Activated CD8-positive, alpha-beta memory T cell treated with anti-CD3 and anti-CD28 coated beads for 24 hours (primary cell): ENCODE measurements at regions not wholly inside any gene's neighbourhood (a gene's known extent, or its start where the extent isn't known, plus 50 kb on each side); places are given as distances from the start of the nearest gene placed in this dataset.
"Not testable (repeated sequence)": the region's sequence is repeated elsewhere in the genome, so short reads cannot be mapped to it uniquely, and the experiment has no call there.

Experiments
- DNase-seq: peaks from one replicate; pipeline ENCODE4 v3.0.0-alpha.2; 2020

DNA sequence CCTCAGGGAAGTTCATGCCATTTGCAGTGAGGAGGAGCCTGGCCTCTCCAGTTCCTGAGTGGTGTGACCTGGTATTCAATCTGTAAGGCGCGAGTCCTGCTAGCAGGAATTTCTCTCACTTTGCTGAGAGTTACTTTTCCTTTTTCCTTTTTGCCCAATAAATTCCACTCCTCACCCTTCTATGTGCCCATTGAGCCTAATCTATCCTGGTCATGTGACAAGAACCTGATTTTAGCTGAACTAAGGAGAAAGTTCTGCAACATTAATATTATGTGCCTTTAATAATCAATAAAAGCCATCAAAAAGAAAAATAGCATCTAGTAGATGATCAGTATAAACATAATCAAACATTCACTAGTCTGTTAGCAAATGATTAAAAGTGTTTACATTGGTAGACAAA is 136.1 kb upstream of the POGK start:
- no peak for DNase-seq

DNA sequence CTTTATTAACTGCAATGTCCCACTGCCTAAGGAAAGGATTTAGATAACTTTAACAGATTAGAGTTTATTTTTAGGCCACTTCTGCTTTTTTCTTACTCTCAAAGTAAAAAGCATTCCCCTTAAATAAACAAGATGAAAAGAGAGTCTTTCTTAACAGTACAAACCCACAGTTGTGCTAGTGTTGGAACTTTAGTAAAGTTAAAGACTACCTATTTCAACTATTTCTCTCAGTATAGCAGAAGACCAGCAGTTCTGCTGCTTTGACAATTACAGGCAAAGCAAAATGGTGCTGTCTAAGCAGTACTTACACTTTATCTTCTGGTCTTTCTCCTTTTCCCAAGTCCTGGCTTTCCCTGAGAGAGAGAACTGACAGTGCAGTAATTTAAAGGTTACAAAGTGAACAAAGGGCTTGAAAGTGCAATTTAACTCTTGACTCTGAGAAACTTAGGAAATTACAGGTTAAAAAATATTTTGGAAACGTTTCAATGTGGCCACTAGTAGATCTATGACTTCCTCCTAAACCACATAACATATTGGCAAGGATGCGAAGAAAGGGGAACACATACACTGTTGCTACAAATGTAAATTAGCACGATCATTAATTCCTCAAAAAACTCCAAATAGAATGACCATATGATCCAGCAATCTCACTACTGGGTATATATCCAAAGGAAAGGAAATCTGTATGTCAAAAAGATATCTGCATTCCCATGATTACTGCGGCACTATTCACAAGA is 135.4 kb upstream of the POGK start:
- no peak for DNase-seq

DNA sequence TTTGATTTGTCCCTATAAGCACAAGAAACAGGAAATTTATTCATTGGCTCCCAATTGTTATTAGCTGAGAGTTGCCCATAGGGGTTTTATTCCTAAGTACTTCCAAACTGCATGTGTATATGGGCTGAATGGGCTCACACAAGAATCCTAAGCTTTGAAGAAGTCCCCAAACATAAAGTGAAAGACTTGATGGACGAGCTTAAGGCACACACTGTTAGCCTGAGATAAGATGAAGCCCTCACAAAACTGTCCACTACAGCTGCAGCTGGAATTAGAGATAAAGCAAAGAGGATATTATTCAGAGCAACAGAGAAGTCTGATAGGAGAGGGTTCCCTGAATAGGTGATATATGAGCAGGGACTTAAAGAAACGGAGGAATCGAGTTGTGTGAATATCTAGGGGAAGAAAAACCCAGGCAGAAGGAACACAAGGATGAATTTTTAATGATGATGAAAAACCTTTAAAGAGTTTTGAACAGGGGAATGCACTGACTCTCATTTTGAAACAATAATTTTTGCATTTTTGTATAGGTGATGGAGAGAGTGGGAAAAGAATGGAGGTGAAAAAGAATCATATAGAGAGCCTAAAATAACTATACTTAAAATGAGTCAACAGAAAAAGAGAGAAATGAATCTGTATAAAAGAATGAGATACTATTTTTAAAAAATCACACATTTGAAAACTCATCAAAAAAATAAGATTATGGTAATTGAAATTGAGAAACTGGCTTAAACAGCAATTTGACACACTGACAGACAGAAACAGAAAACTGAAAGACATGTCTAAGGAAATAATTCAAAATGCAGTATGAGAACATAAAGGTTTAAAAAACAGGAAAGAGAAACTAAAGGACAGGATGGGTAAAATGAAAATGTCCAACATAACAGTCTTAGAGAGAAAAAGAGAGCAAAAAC is 133.6 kb upstream of the POGK start:
- no peak for DNase-seq

DNA sequence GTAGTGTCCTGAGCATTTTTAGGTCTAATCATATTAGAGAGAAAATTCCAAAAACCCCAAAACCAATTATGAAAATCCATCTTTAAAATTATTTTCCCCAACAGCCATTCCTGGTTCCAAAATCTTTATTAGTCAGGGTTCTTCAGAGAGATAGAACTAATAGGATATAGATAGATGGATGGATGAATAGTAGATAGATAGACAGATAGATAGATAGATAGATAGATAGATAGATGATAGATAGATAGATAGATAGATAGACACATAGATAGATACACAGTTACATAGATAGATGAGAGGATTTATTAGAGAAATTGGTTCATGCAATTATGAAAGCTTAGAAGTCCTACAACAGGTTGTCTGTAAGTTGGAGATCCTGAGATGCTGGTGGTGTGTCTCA is 122.7 kb upstream of the POGK start:
- no peak for DNase-seq

DNA sequence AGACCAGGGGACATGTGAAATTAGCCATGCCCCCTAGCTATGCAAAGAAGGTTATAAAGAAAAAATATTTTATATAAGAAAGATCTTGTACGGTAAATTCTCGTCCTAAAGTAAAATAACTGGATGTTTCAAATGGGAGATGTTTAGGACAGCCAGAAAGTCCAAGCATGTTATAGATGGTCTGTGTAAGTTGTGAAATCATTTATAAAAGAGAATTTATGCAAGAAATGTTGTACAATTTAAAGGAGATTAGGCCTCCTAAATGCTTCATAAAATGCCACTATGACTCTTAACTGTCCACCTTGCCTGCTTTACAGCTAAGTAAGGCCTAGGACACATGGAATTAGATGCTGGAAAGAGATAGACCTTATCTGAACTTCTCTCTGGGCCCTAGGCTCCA is 118.1 kb upstream of the POGK start:
- no peak for DNase-seq

DNA sequence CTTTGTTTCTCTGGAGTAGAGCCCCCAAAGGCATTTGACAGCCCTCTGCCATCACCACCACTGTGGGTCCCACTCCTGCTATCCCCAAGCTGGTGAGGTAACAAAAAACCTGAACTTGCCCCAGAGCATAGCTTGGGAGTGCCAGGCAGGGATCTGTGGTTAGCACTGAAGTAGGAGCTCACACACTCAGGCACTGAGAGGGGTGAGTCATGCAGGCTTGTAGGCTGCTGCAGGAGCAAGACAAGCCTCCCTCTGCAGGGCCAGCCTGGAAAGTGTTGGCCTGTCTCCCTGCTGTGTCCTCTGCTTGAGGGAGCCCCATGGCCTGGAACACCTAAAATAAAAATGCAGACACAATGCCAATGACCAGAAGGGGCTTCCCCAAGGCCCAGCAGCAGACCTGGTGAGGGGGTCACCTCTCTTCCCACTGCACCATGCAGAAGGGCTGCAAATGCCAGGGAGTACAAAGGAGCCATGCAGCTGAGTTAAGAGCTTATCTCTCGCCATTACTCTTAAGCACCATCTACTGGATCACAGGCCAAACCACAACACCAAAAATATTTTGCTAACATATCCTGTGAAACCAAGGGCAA is 108.9 kb upstream of the POGK start:
- no peak for DNase-seq

DNA sequence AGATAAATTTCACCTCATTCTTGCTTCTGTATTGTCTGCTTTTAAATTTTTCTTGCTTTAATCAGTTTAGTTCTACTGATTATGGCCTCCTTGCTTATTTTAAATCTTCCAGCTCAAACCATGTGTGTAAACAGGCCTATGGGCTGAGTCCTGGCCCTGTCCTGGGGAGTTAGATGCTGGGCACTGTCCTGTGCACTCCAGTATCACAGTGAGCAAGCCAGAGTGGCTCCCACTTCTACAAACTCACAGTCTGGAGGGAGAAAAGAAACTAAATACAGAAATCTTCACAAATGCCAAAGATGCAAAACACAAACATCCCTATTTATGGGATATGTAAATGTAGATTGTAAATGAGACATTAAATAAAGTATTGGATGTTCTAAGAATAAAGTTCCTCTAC is 101.1 kb upstream of the POGK start:
- DNase-seq = no peak

DNA sequence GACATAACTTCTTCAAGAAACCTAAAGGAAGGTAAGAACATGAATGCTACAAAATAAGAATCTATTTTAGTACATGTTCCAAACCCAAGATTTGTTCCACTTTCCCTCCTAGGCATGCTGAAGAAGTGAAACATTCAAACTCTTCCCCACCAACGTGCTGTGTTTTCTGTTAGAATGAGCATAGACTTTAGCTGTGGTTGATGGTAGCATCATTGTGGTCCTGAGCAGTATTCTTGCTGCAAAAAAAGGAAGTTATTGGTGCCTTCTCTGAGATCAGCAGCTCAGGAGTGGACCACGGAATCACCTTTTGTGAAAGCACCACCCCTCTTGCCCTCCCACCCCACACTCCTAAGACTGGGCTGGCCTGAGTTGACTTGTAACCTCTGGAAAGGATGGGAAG is 100.4 kb upstream of the POGK start:
- no peak for DNase-seq

DNA sequence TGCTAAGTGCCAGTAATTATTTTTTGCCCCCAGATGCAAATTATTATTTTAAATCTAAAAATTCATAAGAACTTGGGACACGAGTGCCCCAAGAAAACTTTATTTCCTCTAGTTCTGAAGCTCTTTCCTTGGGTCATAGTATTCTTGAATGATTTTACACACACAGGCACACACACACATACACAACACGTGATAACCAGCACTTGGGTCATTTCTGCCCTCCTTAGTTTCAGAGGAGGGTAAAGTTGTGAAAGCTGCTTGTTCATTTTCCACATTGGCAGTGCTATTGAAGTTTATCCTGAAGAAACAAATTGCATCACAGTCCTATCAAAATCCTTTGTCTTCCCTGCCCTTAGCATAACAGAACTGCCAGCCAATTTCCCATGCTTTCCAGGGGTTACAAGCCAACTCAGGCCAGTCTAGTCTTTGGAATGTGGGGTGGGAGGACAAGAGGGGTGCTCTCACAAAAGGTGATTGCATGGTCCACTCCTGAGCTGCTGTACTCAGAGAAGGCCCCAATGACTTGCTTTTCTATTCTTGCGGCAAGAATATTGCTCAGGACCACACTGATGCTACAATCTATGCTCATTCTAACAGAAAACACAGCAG is 98.5 kb upstream of the POGK start:
- DNase-seq = no peak

DNA sequence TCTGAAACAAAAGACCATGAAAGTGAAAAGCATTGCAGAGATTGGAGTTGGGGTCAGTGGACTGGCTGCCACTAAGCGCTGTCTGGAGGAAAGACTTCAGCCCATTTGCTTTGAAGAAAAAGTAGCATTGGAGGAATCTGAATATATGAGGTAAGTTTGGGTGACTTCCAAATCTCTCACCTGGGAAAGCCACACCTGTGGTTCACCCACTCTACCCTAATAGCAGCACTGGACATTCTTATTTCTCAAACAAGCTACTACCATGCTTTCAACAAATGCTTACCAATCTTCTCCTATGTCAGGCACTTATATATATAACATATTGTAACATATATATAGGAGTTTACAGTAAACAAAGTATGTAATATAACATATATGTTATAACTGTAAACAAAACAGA is 76.0 kb upstream of the POGK start:
- no peak for DNase-seq

DNA sequence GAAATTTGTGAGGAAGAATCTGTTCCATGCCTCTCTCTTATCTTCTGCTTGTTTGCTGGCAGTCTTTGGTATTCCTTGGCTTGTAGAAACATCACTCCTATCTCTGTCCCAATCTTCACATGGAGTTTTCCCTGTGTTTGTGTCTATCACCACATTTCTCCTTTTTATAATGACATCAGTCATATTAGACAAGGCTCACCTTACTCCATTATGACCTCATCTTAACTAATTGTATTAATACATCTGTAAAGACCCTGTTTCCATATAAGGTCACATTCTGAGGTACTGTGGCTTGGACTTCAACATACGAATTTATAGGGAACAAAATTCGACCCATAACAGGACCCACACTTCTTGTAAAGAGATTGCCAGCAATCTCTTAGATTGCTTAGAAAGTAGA is 72.3 kb upstream of the POGK start:
- no peak for DNase-seq

DNA sequence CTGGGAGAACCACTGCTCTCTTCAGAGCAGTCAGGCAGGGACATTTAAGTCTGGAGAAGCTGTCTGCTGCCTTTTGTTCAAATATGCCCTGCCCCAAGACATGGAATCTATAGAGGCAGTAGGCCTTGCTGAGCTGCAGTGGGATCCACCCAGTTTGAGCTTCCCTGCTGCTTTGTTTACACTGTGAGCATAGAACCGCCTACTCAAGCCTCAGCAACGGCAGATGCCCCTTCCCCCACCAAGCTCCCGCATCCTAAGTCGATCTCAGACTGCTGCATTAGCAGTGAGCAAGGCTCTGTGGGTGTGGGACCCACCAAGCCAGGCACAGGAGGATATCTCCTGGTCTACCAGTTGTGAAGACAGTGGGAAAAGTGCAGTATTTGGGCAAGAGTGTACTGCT is 54.6 kb upstream of the POGK start:
- DNase-seq = not testable (repeated sequence)

DNA sequence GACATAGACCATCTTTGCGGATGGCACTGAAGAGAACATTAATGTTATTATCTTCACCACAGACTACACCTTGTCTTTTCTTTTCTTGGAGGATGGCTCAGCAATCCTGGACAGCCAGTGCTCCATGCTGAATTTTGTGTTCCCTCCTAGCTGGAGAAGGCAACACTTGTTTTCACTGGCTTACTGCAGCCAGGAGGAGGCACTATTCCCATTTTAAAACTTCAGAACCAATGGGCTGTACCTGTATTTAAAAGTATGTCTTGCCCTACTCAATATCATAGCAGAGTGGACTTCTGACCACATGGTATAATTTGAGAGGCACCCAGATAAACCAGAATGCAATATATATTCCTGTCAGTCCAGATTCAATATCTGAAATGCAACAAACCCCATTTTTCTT is 53.3 kb upstream of the POGK start:
- no peak for DNase-seq

DNA sequence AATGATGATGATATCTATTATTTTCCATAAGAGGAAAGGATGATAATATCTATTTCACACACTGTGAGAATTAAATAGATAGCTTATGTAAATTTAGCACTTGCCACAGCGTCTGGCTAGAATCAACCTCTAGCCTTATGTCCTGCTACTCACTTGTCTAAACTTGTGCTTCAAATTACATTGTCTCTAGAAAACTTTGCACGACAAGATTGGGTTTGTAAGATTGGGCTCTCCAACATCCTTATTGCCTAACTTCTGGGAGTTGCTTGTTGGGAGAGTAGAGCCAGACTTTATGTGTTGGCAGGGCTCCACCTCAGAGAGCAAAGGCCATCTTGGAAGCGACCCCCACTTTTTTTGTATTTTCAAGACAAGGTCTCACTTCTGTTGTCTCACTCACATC is 50.0 kb upstream of the POGK start:
- no peak for DNase-seq
